Esophagus muscularis mucosa (tissue), 3 donors: ENCODE measurements at regions not wholly inside any gene's neighbourhood (a gene's known extent, or its start where the extent isn't known, plus 50 kb on each side); places are given as distances from the start of the nearest gene placed in this dataset.
"Not testable (repeated sequence)": the region's sequence is repeated elsewhere in the genome, so short reads cannot be mapped to it uniquely, and the experiment has no call there.

Experiments used
- CTCF ChIP-seq, 3 experiments: fragments of 200-600 bp in 2 of 3; fragments of 450-650 bp in 1 of 3; sonication (generic) in 2 of 3; IDR thresholded peaks; one replicate each; pipeline ENCODE4 v1.5.1; 2017 to 2019; ENCODE audit warnings: antibody characterized with exemption in 3 of 3, mild to moderate bottlenecking in 2 of 3, moderate library complexity in 1 of 3
- POLR2A ChIP-seq: fragments of 450-650 bp; IDR thresholded peaks from one replicate; pipeline ENCODE4 v1.6.1; 2017; ENCODE audit warnings: antibody characterized with exemption, moderate library complexity, mild to moderate bottlenecking, low read depth
- POLR2AphosphoS5 ChIP-seq, 2 donors: sonication (generic); formaldehyde crosslinking; IDR thresholded peaks; one replicate each; pipeline ENCODE4 v1.6.1; 2017; ENCODE audit warnings: antibody characterized with exemption in 2 of 2

GRCh38 chr20:29447517-29448484 is 1809.7 kb upstream of the DEFB115 start:
- not testable (repeated sequence) for TF ChIP-seq POLR2A; CTCF (IDR thresholded peaks at IDR 0.05); POLR2AphosphoS5 (IDR thresholded peaks at IDR 0.05)
